ENCODE measurements at regions not wholly inside any gene's neighbourhood (a gene's known extent, or its start where the extent isn't known, plus 50 kb on each side); places are given as distances from the start of the nearest gene placed in this dataset.
"Not testable (repeated sequence)": the region's sequence is repeated elsewhere in the genome, so short reads cannot be mapped to it uniquely, and the experiment has no call there.

DNA sequence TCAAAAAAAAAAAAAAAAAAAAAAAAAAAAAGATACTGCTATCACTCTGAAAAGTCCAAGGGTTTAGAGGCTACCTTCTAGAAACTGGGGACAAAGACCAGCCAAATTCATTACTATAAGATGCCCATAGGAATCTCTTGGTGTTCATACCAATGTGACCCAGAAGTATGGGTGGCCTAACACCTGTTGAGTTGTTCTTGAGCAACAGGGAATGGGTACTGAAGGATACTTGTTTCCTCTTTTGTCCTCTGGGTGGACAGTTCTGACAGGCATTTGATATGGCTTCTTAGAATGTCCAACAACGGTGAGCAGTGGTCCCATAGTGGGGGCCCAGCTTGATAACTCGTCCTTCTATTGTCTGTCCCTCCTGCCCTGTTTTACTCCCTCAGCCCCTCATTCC is 141.4 kb upstream of the PLEKHM1 start:
- no peak overlapping the region for H3K27ac ChIP-seq (ENCODE audit: low read length)
- no peaks in the 10 kb centered on the region for H3K9me3 ChIP-seq (ENCODE audit: control insufficient read depth, low read depth, low read length)
- H3K27me3 ChIP-seq (ENCODE audit: control insufficient read depth, insufficient read depth, low read length) = no peaks in the 10 kb centered on the region
- peaks cover 46% of the 10 kb centered on the region for H3K36me3 ChIP-seq (ENCODE audit: control insufficient read depth, insufficient read depth, low read length)
- WGBS (ENCODE audit: insufficient coverage, low lambda C conversion rate) = 100% methylated on average over 1 of the region's 2 CpGs
- DNase-seq = no peak
- H3K4me3 ChIP-seq (ENCODE audit: low read length) = no peak overlapping the region
- no peaks in the 10 kb centered on the region for H3K4me1 ChIP-seq (ENCODE audit: control insufficient read depth, insufficient read depth, low read length)

DNA sequence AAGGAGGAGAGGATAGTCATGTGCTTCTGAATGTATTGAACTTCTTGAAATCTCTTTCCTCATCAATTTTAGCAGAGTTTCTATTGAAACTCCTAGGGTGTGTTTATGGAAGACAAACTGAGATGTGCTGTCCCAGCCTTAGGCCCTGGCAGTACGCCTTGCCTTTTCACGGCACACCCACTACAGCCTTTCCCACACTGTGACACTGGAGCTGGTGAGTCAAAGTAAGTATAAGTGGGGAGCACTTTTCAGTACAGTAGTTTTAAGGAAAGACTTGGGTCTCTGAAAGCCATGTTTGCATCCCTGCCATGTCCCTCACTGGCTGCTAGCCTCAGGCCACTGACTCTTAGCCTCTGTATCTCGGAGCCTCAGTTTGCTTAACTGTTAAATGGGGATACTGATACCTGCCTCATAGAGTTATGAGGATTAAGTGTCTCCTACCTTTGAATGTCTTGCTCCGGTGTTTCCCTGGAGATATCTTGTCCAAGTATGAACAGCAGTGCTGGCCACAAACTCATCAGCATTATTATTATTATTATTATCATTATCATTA is 144.7 kb upstream of the CRHR1 start:
- DNase-seq = no peak
- Histone ChIP-seq H3K9me3 (ENCODE audit: control insufficient read depth, low read depth, low read length) (no peaks in the 10 kb centered on the region), H3K4me1 (ENCODE audit: control insufficient read depth, insufficient read depth, low read length) (no peaks in the 10 kb centered on the region), H3K4me3 (ENCODE audit: low read length) (no peak overlapping the region), H3K27me3 (ENCODE audit: control insufficient read depth, insufficient read depth, low read length) (no peaks in the 10 kb centered on the region), H3K36me3 (ENCODE audit: control insufficient read depth, insufficient read depth, low read length) (peaks cover 22% of the 10 kb centered on the region), H3K27ac (ENCODE audit: low read length) (no peak overlapping the region)
- WGBS (ENCODE audit: insufficient coverage, low lambda C conversion rate) = 100% methylated on average over 1 of the region's 4 CpGs

DNA sequence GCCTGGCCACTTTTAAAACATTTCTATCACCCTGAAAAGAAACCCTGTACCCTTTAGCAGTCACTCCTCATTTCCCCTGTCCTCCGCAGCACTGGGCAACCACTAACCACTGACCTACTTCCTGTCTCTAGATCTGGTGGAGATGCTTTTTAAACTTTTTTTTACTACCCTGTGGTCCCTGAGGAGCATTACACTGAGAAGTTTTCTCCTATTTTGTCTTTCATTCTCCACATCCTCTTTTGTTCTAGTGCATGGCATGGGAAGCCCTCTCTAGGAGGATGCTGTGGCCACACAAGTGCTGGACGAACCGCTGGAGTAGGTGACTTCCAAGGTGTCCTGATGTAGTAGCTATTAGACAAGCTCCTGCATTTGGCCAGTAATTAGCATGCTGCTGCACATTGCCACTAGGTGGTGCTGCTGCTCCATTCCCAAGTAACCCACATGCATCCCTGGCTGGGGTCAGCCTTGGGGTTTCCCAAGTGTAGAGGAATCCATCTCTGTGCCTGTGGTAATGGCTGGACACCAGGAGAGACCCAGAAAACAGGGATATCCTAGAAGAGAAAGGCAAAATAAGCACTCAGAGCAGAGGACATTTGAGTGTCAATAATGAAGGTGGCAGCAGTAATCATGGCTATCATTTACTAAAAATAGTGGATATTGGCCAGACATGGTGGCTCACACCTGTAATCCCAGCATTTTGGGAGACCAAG is 143.8 kb upstream of the CRHR1 start:
- DNase-seq = peak; percentile 51 to 54
- Histone ChIP-seq H3K4me3 (ENCODE audit: low read length) (no peak overlapping the region), H3K9me3 (ENCODE audit: control insufficient read depth, low read depth, low read length) (no peaks in the 10 kb centered on the region), H3K4me1 (ENCODE audit: control insufficient read depth, insufficient read depth, low read length) (no peaks in the 10 kb centered on the region), H3K27ac (ENCODE audit: low read length) (no peak overlapping the region), H3K36me3 (ENCODE audit: control insufficient read depth, insufficient read depth, low read length) (peaks cover 22% of the 10 kb centered on the region), H3K27me3 (ENCODE audit: control insufficient read depth, insufficient read depth, low read length) (no peaks in the 10 kb centered on the region)
- WGBS (ENCODE audit: insufficient coverage, low lambda C conversion rate) = no CpG with 5 or more reads among the region's 3 CpGs

DNA sequence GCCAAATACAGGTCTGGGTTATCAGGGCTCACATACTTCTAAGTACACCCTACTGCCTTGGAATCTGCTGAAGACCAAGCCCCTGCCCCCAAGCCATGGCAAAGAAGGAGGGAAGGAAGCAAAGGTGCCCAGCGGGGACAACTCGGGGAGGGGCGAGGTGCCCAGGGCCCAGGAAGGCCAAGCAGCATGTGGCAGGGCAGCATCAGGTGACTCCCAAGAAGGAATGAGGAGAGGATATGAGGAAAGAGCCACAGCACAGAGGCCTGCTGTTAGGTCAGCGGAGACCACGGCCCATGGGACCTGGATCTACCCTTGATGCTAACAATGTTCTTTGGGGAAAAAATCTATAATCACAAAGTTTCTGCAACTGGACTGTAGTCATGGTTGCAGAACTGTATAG is 142.6 kb upstream of the CRHR1 start:
- H3K4me3 ChIP-seq (ENCODE audit: low read length) = no peak overlapping the region
- H3K27ac ChIP-seq (ENCODE audit: low read length) = no peak overlapping the region
- H3K27me3 ChIP-seq (ENCODE audit: control insufficient read depth, insufficient read depth, low read length) = peaks cover 4% of the 10 kb centered on the region
- H3K4me1 ChIP-seq (ENCODE audit: control insufficient read depth, insufficient read depth, low read length) = no peaks in the 10 kb centered on the region
- H3K9me3 ChIP-seq (ENCODE audit: control insufficient read depth, low read depth, low read length) = no peaks in the 10 kb centered on the region
- DNase-seq = no peak
- no CpG with 5 or more reads among the region's 5 CpGs for WGBS (ENCODE audit: insufficient coverage, low lambda C conversion rate)
- peaks cover 13% of the 10 kb centered on the region for H3K36me3 ChIP-seq (ENCODE audit: control insufficient read depth, insufficient read depth, low read length)

DNA sequence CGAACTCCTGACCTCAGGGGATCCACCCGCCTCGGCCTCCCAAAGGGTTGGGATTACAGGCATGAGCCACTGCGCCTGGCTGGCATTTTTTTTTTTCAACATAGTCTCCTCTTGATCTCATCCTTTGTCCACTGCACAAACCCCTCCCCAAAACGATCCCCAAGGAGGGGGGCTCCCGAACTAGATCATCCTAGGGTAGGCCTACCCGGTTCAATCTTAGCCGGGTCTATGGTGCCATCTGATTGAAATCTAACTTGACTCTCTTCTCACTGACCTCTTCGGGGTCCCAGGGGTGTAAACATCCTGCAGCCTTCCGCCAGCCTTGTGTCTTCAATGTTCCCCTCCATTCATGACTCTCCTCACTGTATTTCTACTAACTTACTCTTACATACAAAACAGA is 140.5 kb upstream of the CRHR1 start:
- 100% methylated on average over 1 of the region's 10 CpGs for WGBS (ENCODE audit: insufficient coverage, low lambda C conversion rate)
- Histone ChIP-seq H3K4me3 (ENCODE audit: low read length) (no peak overlapping the region), H3K27ac (ENCODE audit: low read length) (no peak overlapping the region), H3K27me3 (ENCODE audit: control insufficient read depth, insufficient read depth, low read length) (peaks cover 7% of the 10 kb centered on the region), H3K4me1 (ENCODE audit: control insufficient read depth, insufficient read depth, low read length) (no peaks in the 10 kb centered on the region), H3K36me3 (ENCODE audit: control insufficient read depth, insufficient read depth, low read length) (peaks cover 7% of the 10 kb centered on the region), H3K9me3 (ENCODE audit: control insufficient read depth, low read depth, low read length) (no peaks in the 10 kb centered on the region)
- DNase-seq = no peak

DNA sequence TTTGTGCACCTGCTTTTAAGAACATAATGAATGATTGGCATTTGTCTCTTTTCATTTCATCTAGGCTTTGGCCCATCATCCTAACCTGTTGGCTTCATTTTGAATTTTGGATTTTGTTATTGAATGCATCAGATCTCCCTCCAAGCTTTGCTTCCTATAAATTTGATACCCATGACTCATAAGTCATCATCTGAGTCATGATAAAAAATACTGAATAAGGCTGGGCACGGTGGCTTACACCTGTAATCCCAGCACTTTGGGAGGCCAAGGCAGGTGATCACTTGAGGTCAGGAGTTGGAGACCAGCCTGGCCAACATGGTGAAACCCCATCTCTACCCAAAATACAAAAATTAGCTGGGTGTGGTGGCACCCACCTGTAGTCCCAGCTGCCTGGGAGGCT is 139.5 kb upstream of the CRHR1 start:
- H3K4me3 ChIP-seq (ENCODE audit: low read length); H3K9me3 ChIP-seq (ENCODE audit: control insufficient read depth, low read depth, low read length); H3K36me3 ChIP-seq (ENCODE audit: control insufficient read depth, insufficient read depth, low read length); H3K4me1 ChIP-seq (ENCODE audit: control insufficient read depth, insufficient read depth, low read length); H3K27ac ChIP-seq (ENCODE audit: low read length); H3K27me3 ChIP-seq (ENCODE audit: control insufficient read depth, insufficient read depth, low read length); DNase-seq: not testable (repeated sequence)
- no CpG with 5 or more reads among the region's 1 CpG for WGBS (ENCODE audit: insufficient coverage, low lambda C conversion rate)

DNA sequence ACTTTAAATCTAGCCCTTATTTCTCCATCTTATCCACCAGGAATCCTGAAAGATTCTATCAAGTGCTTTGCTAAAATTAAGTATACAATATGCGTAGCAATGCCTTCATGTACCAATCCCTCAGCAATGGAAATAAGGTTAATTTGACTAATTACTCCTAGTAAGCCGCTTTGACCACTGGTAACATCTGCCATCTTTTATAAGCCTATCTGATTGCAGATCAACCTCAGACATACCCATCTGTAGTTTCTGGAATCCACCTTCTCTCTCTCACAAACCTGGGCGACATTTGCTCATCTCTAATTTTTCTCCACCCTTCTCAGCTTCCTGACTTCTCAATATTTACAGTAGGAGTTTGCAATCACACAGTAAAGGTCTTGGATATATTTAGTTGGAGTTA is 138.8 kb upstream of the CRHR1 start:
- 93% methylated on average over 3 of the region's 3 CpGs for WGBS (ENCODE audit: insufficient coverage, low lambda C conversion rate)
- no peak overlapping the region for H3K27ac ChIP-seq (ENCODE audit: low read length)
- no peak for DNase-seq
- no peaks in the 10 kb centered on the region for H3K4me1 ChIP-seq (ENCODE audit: control insufficient read depth, insufficient read depth, low read length)
- no peaks in the 10 kb centered on the region for H3K9me3 ChIP-seq (ENCODE audit: control insufficient read depth, low read depth, low read length)
- H3K36me3 ChIP-seq (ENCODE audit: control insufficient read depth, insufficient read depth, low read length) = no peaks in the 10 kb centered on the region
- peaks cover 7% of the 10 kb centered on the region for H3K27me3 ChIP-seq (ENCODE audit: control insufficient read depth, insufficient read depth, low read length)
- no peak overlapping the region for H3K4me3 ChIP-seq (ENCODE audit: low read length)

DNA sequence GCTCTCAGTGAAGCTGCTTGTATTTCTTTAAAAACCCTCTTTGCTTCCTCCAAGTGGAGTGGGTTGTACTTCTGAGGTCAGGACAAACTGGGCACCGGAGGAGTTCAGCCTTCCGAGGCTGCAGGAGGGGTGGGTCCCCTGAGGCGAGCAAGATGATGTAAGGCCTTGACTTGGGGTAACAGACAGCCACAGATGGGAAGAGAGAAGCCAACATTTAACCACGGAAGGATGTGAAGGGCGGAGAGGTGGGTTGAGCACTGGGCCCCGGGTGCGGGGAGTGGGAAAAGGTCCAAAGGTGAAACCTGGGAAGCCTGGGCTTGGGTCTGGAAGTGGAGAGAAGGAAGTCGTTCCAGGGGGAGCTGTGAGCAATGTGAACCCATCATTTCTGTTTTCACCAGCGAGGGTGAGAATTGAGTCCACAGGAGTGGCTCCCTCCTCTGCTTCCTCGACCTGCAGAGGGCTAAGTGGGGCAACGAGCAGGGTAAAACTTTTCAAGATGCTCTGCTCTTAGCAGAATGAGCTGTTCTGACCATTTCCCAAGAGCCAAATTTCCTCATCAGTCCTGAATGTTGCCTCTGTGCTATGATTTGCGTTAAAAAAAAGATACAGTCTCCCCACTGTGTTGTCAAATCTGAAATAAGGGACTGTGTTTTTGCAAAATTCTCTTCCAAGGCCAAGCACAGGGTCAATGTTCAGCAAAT is 137.7 kb upstream of the CRHR1 start:
- no peaks in the 10 kb centered on the region for H3K36me3 ChIP-seq (ENCODE audit: control insufficient read depth, insufficient read depth, low read length)
- H3K4me3 ChIP-seq (ENCODE audit: low read length) = no peak overlapping the region

DNA sequence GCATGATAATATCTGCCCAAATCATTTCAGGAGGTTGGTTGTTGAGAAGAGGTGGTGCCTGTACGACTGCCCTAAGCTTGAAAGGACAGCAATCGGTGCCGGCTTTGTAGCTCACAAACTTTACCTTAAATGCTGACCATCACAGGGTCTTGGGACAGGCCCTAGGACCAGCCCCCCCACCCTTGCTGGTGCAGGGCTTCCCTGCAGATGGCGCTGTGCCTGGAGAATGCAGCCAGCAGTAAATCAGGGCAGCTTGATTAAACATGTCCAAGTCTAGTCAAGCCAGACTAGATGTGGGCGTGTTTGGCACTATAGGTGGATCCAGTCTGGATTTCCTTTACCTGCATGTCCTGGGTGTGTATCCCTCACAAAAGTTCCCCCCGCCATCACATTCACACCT is 135.5 kb upstream of the CRHR1 start:
- no peak overlapping the region for H3K27ac ChIP-seq (ENCODE audit: low read length)
- H3K27me3 ChIP-seq (ENCODE audit: control insufficient read depth, insufficient read depth, low read length) = peaks cover 7% of the 10 kb centered on the region
- H3K36me3 ChIP-seq (ENCODE audit: control insufficient read depth, insufficient read depth, low read length) = no peaks in the 10 kb centered on the region
- no peaks in the 10 kb centered on the region for H3K4me1 ChIP-seq (ENCODE audit: control insufficient read depth, insufficient read depth, low read length)
- no peak for DNase-seq
- H3K4me3 ChIP-seq (ENCODE audit: low read length) = no peak overlapping the region
- WGBS (ENCODE audit: insufficient coverage, low lambda C conversion rate) = no CpG with 5 or more reads among the region's 6 CpGs
- H3K9me3 ChIP-seq (ENCODE audit: control insufficient read depth, low read depth, low read length) = no peaks in the 10 kb centered on the region

More for the DNA sequence above, 137.7 kb upstream of the CRHR1 start:
- DNase-seq = no peak
- Histone ChIP-seq H3K9me3 (ENCODE audit: control insufficient read depth, low read depth, low read length) (no peaks in the 10 kb centered on the region), H3K27ac (ENCODE audit: low read length) (no peak overlapping the region), H3K4me1 (ENCODE audit: control insufficient read depth, insufficient read depth, low read length) (no peaks in the 10 kb centered on the region), H3K27me3 (ENCODE audit: control insufficient read depth, insufficient read depth, low read length) (peaks cover 7% of the 10 kb centered on the region)
- WGBS (ENCODE audit: insufficient coverage, low lambda C conversion rate) = 60% methylated on average over 1 of the region's 12 CpGs

DNA sequence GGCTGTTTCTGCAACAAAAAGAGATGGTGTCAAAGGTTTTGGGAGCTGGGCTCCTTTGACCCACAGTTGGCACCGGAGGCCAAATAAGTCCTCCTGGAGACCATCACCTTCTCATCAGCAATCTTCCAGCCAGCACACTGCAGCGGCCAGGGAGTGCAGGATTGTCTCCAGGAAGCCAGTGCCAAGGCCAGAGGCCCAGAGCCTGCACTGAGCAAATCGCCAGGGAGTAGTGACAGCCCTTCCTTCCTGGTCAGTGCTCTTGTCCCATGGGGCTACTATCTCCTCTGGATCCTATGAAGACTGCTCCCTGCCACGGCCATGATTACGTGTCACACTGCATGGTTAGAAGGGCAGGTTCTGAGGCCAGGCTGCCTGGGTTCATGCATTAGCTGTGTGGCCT is 134.3 kb upstream of the CRHR1 start:
- H3K27ac ChIP-seq (ENCODE audit: low read length) = no peak overlapping the region
- no peaks in the 10 kb centered on the region for H3K9me3 ChIP-seq (ENCODE audit: control insufficient read depth, low read depth, low read length)
- no peaks in the 10 kb centered on the region for H3K4me1 ChIP-seq (ENCODE audit: control insufficient read depth, insufficient read depth, low read length)
- DNase-seq = no peak
- H3K36me3 ChIP-seq (ENCODE audit: control insufficient read depth, insufficient read depth, low read length) = no peaks in the 10 kb centered on the region
- no peak overlapping the region for H3K4me3 ChIP-seq (ENCODE audit: low read length)
- WGBS (ENCODE audit: insufficient coverage, low lambda C conversion rate) = no CpG with 5 or more reads among the region's 5 CpGs
- peaks cover 7% of the 10 kb centered on the region for H3K27me3 ChIP-seq (ENCODE audit: control insufficient read depth, insufficient read depth, low read length)

All from large intestine (tissue), 3 donors.